ENCODE measurements at regions not wholly inside any gene's neighbourhood (a gene's known extent, or its start where the extent isn't known, plus 50 kb on each side); places are given as distances from the start of the nearest gene placed in this dataset.

GRCh38 chr3:166186003-166186402 lies 348.8 kb upstream of the BCHE start:
- intact Hi-C loops (cut with micrococcal nuclease) (no loop called here), dilution Hi-C loops (cut with HindIII; ENCODE audit: low sequenced_read_pairs, unreplicated experiment) (no loop called here), in situ Hi-C loops (cut with MboI; ENCODE audit: low sequenced_read_pairs) (no loop called here)
- no peak overlapping the region for H4K91ac ChIP-seq (ENCODE audit: insufficient read depth, low read depth, low read length)
- no peak overlapping the region for H2BK20ac ChIP-seq (ENCODE audit: low read depth, low read length)
- no TSS peak for BruUV-seq (replicated peaks)
- H3K4me3 ChIP-seq (ENCODE audit: insufficient read depth, low read depth, low read length): no peak overlapping the region
- no peak overlapping the region for H4K5ac ChIP-seq (ENCODE audit: low read depth, low read length)
- H3K14ac ChIP-seq (replicated peaks; ENCODE audit: low read depth, low read length): no peak overlapping the region
- no peaks in the 10 kb centered on the region for H3K4me1 ChIP-seq (ENCODE audit: control insufficient read depth, insufficient read depth, low read length)
- H3K36me3 ChIP-seq (ENCODE audit: control insufficient read depth, insufficient read depth, low read length): no peaks in the 10 kb centered on the region
- H3K4me2 ChIP-seq (ENCODE audit: low read depth, low read length): no peak overlapping the region
- H4K20me1 ChIP-seq (ENCODE audit: insufficient read depth, low read length): no peaks in the 10 kb centered on the region
- no peak overlapping the region for H2AK5ac ChIP-seq (ENCODE audit: low read depth, low read length)
- no peak for TF ChIP-seq MAFK (IDR thresholded peaks at IDR 0.05; ENCODE audit: low read depth, low read length)
- TF ChIP-seq ELK1 (IDR thresholded peaks at IDR 0.05; ENCODE audit: borderline replicate concordance, low read depth, low read length): no peak
- TF ChIP-seq FOS (IDR thresholded peaks at IDR 0.05; ENCODE audit: low read depth, low read length): no peak
- TF ChIP-seq RCOR1 (IDR thresholded peaks at IDR 0.05; ENCODE audit: insufficient replicate concordance, low read length): no peak
- no peak for TF ChIP-seq MAZ (IDR thresholded peaks at IDR 0.05; ENCODE audit: borderline replicate concordance, low read depth, low read length)
- TF ChIP-seq RFX5 (IDR thresholded peaks at IDR 0.05; ENCODE audit: low read depth, low read length): no peak
- no peak overlapping the region for H3K18ac ChIP-seq (ENCODE audit: low read depth, low read length)
- no peaks in the 10 kb centered on the region for H3K27me3 ChIP-seq (ENCODE audit: control insufficient read depth, insufficient read depth, low read length)
- H4K8ac ChIP-seq (ENCODE audit: low read depth in 2 of 2, low read length in 2 of 2): no peak overlapping the region
- no peak overlapping the region for H2BK120ac ChIP-seq (ENCODE audit: low read depth, low read length)
- no peak overlapping the region for H2AFZ ChIP-seq (replicated peaks; ENCODE audit: low read length, poor library complexity)
- CTCF ChIA-PET: no interaction called here
- no peak overlapping the region for H3K23ac ChIP-seq (ENCODE audit: low read depth, low read length)
- no peaks in the 10 kb centered on the region for H3K9me3 ChIP-seq (ENCODE audit: control insufficient read depth, insufficient read depth, low read length)
- no peak for DNase-seq
- no peak overlapping the region for H3K9ac ChIP-seq (ENCODE audit: low read depth, low read length)
- H3K9me1 ChIP-seq (ENCODE audit: insufficient read depth, low read length): no peaks in the 10 kb centered on the region
- no peaks in the 10 kb centered on the region for H3K79me1 ChIP-seq (ENCODE audit: low read depth in 1 of 2, low read length in 2 of 2)
- POLR2A ChIA-PET (ENCODE audit: unreplicated experiment): no interaction called here
- H2AK9ac ChIP-seq (replicated peaks; ENCODE audit: low read depth, low read length, poor library complexity): no peak overlapping the region
- H3K4ac ChIP-seq (ENCODE audit: low read depth, low read length): no peak overlapping the region
- no peak for ATAC-seq (ENCODE audit: low read depth)
- H2BK15ac ChIP-seq (ENCODE audit: low read depth, low read length): no peak overlapping the region
- no peak overlapping the region for H3K56ac ChIP-seq (ENCODE audit: extremely low read depth, insufficient read depth, low read length)
- no peak overlapping the region for H3K27ac ChIP-seq (ENCODE audit: insufficient read depth, low read length)
- H2BK5ac ChIP-seq (ENCODE audit: low read depth, low read length, poor library complexity, severe bottlenecking): no peak overlapping the region

All from IMR-90 (cell line).